GM13976 (cell line): ENCODE measurements at regions not wholly inside any gene's neighbourhood (a gene's known extent, or its start where the extent isn't known, plus 50 kb on each side); places are given as distances from the start of the nearest gene placed in this dataset.

Experiments
- DNase-seq: peaks from one replicate; pipeline ENCODE4 v3.0.0; 2012; ENCODE audit warnings: low spot score
- CTCF ChIP-seq: IDR thresholded peaks from 2 replicates; pipeline ENCODE4 v1.5.1; 2012; ENCODE audit warnings: borderline replicate concordance, mild to moderate bottlenecking; ENCODE audit not compliant: insufficient read depth; ENCODE audit errors: extremely low read depth, missing control alignments, control extremely low read depth
- in situ Hi-C: fragments of 300-500 bp; cut with MboI; formaldehyde crosslinking; loops from one replicate; pipeline ENCODE4 v1.12.0; 2022; ENCODE audit warnings: low sequenced_read_pairs, mixed read lengths, inconsistent platforms; ENCODE audit not compliant: unreplicated experiment

DNA sequence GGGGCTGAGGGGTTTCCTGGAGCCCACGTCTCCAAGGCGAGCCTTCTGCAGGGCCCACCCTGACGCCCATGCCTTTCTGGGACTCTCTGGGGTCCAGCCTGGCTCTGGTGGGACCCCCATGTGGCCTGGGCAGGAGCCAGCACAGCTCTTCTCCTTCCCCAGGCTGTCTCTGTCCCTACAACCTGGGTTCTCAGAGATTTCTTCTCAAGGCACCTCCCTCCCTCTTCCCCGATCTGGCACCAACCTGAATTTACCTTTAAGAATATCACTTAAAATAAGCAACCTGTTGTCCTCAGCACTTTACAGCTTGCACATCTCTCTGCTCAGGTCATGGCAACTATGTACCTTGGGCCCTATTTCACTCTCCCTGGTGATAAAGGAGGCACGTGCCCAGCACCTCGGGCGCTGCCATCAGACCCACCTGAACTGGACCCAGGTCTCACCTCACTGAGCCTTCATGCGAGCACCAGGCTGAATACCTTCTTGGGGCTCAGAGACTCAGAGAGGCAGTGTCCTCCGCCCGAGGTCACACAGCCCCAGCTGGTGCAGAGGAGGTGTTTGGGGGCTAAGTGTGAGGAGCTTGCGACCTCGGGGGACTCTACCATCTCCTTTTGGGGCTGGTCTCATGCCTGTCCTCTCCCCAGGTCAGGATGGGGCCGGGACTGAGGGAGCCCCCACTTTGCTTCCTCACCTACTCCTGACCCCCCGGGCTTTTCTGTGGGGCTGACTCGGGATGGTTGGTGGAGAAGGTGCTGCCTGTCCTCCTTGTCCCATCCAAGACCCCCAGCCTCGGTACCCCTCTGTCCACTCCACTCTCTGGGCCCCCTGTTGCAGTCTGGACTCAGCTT lies 217.7 kb downstream of the C9orf50 start:
- no peak for TF ChIP-seq CTCF
- in situ Hi-C loops, result no loop called here
- DNase-seq, result no peak

DNA sequence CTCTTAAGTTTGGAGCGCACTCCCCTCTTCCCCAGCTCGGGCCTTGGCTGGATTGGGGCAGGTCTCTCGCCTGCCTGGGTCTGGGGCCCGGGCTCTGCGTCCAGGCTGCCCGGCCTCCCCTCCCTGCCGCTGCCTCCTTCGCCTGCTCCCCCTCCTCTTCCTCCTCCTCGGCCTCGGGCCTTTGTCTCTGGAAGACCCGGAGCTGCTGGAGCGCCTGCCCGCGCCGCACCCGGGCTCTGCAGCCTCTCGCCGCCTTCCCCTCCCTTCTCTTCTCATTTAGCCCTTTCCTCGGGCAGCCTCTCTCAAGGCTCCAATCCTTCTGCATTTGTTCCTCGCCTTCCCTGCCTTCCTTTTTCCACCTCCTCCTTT lies 218.5 kb downstream of the C9orf50 start:
- DNase-seq, result no peak
- in situ Hi-C loops, result no loop called here
- no peak for TF ChIP-seq CTCF

DNA sequence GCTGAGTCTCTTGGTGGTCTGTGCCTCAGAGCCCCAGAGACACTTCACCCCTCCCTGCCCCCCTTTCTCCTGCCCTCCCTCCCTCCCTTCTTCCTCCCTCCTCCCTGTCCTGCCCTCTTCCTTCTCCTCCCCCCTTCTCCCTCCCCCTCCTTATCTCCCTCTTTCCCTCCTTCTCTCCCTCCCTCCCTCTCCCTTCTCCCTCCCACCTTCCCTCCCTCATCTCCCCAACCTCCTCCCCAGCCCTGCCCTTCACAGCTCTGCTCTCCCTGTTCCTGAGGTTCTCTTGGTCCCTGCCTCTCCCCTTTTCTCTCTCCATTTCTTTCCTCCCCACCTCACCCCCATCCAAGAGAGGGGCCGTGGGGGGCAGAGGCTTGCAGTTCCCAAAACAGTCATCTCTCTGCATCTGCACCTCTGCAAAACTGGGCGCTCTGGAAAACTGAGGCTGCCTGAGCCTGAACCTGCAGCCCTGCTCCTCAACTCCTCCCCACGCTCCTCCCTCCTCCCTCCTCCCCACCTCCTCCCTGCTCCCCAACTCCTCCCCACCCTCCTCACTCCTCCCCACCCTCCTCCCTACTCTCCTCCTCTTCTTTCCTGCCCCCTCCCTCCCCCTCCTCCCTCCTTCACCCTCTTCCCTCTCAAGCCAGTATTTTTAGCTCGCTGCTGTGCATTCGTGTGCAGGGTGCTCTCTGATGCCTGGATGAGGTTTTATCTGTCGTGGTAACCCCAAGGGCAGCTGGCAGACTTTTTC lies 219.1 kb downstream of the C9orf50 start:
- in situ Hi-C loops, result no loop called here
- DNase-seq, result no peak
- TF ChIP-seq CTCF, result no peak

DNA sequence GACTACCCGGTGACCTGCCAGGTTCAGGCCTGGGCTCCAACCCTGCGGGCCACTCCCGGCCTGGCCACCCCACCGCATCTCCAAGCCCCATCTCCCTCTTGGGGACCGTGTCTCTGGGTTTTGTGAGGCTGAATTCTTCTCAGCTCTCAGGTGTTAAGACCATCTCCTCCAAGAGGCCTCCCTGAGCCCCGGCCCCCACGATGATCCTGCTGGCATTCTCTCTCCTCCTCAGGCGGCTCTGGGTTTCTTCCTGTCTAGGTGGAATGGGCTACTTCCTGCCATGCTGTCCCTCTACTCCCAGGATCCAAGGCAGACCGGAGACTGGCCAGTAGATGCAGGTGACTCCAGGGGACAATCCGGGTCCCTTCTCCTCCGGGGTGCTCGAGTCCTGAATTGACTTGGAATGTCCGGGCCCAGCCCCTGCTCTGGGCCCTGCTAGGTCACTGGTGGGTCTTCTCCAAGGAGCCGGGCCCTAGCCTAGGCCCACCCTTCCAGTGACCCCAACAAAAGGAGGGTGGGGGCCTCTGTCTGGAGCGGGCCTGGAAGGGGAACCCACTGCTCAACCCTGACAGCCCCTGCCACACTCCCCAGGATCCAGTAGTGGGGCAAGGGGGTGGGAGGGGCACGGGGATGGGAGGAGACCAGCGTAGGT lies 219.8 kb downstream of the C9orf50 start:
- in situ Hi-C loops, result no loop called here

DNA sequence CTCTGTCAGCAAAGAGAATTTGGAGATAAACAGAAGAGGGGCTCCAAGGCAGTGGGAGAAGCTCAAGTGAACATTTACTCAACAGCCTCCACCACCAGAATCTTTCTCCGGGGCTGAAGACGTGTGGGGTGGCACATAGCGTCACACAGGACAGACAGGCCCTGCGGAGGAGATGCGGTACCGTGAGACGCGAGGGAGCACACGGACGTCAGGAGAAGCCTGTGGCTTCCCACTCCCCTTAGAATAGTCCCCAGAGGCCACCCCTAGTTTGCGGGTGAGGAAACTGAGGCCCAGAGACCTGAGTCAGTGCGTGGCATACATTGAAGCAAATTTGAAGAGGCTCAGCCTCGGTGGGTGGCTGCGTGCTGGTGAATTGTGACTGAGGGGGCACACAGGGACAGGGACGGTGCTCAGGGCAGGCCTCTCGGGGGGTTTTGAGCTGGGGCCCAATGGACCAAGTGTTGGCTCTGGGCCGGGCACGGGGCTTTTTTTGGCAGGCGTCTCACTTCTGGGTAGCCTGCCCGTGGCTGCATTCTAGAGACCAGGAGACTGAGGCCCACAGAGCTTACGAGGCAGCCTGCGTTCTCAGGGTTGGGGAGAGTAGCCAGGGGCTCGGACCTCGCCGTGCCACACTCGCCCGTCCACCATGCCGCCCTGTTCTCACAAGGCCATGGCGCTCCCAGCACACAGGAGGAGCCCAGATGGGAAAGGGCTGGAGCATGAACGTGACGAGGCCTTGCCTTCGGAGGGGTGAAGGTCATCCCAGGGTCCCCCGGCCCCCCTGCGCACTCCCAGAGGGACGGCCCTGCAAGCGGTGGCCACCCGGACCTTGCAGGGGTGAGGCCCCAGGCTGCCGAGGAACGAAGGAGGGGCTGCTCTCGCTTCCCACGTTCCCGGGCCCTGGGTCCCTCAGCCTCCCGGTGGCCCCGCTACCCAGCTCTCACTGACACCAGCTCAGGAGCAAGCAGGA lies 220.6 kb downstream of the C9orf50 start:
- in situ Hi-C loops, result no loop called here
- no peak for TF ChIP-seq CTCF
- DNase-seq, result no peak

More for the DNA sequence above, 219.8 kb downstream of the C9orf50 start:
- DNase-seq, result no peak
- no peak for TF ChIP-seq CTCF

DNA sequence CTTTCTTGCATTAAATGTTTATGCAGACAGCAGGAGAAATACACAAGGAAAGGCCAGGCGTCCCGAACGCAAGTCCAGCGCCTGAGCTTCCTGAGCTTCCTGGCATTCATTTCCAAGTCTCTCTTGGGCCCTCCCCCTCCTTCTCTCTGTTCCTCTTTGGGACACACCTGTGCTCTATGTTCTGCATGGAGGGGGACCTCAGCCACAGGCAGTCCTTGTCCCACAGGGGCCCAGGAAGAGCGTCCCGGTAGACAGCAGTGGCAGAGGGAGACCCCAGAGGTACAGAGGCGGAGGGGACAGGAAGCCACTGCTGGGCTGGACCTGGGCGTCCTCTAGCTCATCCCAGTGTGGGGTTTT lies 221.3 kb downstream of the C9orf50 start:
- in situ Hi-C loops, result no loop called here
- DNase-seq, result no peak
- TF ChIP-seq CTCF, result no peak
